TTC549 (cell line): ENCODE measurements at regions not wholly inside any gene's neighbourhood (a gene's known extent, or its start where the extent isn't known, plus 50 kb on each side); places are given as distances from the start of the nearest gene placed in this dataset.

Source experiments
- FAIRE-seq: peaks from 2 replicates; lab custom pipeline; 2012; peaks lifted over from hg19 to GRCh38; lab: Jason Lieb, UNC

GRCh38 chr12:45549337-45549902, 180.1 kb upstream of the ARID2 start:
- no peak for FAIRE-seq

- no peak for FAIRE-seq
Measured at GRCh38 chr12:45553204-45553603, 176.3 kb upstream of the ARID2 start.

- FAIRE-seq, result no peak
Measured at GRCh38 chr12:45557016-45557415, 172.5 kb upstream of the ARID2 start.

- FAIRE-seq, result no peak
Measured at GRCh38 chr12:45558353-45558752, 171.2 kb upstream of the ARID2 start.

- FAIRE-seq, result no peak
Measured at GRCh38 chr12:45559537-45559936, 170.0 kb upstream of the ARID2 start.

GRCh38 chr12:45560689-45561088, 168.8 kb upstream of the ARID2 start:
- no peak for FAIRE-seq

GRCh38 chr12:45561488-45561887, 168.0 kb upstream of the ARID2 start:
- FAIRE-seq, result no peak

GRCh38 chr12:45565590-45565989, 163.9 kb upstream of the ARID2 start:
- FAIRE-seq, result no peak

GRCh38 chr12:45566257-45566656, 163.2 kb upstream of the ARID2 start:
- FAIRE-seq, result no peak

GRCh38 chr12:45568808-45569207, 160.7 kb upstream of the ARID2 start:
- FAIRE-seq, result no peak

GRCh38 chr12:45570501-45570900, 159.0 kb upstream of the ARID2 start:
- no peak for FAIRE-seq

- FAIRE-seq, result no peak
Measured at GRCh38 chr12:45572114-45572513, 157.4 kb upstream of the ARID2 start.

GRCh38 chr12:45575417-45575816, 154.1 kb upstream of the ARID2 start:
- FAIRE-seq, result no peak

GRCh38 chr12:45575823-45576475, 153.6 kb upstream of the ARID2 start:
- no peak for FAIRE-seq

- no peak for FAIRE-seq
Measured at GRCh38 chr12:45577844-45578399, 151.6 kb upstream of the ARID2 start.

- FAIRE-seq, result no peak
Measured at GRCh38 chr12:45580356-45580969, 149.0 kb upstream of the ARID2 start.

GRCh38 chr12:45581112-45581511, 148.4 kb upstream of the ARID2 start:
- FAIRE-seq, result no peak

- FAIRE-seq, result no peak
Measured at GRCh38 chr12:45582536-45582935, 147.0 kb upstream of the ARID2 start.

- no peak for FAIRE-seq
Measured at GRCh38 chr12:45582986-45583659, 146.4 kb upstream of the ARID2 start.

- no peak for FAIRE-seq
Measured at GRCh38 chr12:45584336-45584735, 145.2 kb upstream of the ARID2 start.

- no peak for FAIRE-seq
Measured at GRCh38 chr12:45585522-45586230, 143.8 kb upstream of the ARID2 start.

- FAIRE-seq, result no peak
Measured at GRCh38 chr12:45586486-45586885, 143.0 kb upstream of the ARID2 start.
